ENCODE measurements at regions not wholly inside any gene's neighbourhood (a gene's known extent, or its start where the extent isn't known, plus 50 kb on each side); places are given as distances from the start of the nearest gene placed in this dataset.
"Not testable (repeated sequence)": the region's sequence is repeated elsewhere in the genome, so short reads cannot be mapped to it uniquely, and the experiment has no call there.

DNA sequence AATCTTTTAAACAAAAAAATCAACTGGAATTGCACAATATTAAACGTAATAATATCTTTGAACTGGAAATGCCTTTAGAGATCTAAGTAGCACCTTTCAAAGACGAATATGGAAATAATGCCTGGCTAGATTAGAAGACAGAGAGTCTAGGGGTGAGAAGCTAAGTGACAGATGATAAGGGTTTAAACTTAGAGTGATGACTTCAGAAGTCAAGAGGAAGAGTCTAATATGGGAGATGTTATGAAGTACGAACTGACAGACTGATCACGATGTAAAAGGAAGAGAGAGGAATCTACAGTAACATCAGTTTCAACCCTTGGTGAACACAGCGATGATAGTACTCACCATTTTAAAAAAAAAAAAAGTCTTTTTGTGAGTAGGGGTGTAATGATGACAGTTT, 57.9 kb downstream of the HINT1 start:
- DNase-seq (ENCODE audit: low spot score in 2 of 2) = no peak
- H3K4me1 ChIP-seq = no peaks in the 10 kb centered on the region
- no peaks in the 10 kb centered on the region for H3K36me3 ChIP-seq
- TF ChIP-seq, protein P1, sequence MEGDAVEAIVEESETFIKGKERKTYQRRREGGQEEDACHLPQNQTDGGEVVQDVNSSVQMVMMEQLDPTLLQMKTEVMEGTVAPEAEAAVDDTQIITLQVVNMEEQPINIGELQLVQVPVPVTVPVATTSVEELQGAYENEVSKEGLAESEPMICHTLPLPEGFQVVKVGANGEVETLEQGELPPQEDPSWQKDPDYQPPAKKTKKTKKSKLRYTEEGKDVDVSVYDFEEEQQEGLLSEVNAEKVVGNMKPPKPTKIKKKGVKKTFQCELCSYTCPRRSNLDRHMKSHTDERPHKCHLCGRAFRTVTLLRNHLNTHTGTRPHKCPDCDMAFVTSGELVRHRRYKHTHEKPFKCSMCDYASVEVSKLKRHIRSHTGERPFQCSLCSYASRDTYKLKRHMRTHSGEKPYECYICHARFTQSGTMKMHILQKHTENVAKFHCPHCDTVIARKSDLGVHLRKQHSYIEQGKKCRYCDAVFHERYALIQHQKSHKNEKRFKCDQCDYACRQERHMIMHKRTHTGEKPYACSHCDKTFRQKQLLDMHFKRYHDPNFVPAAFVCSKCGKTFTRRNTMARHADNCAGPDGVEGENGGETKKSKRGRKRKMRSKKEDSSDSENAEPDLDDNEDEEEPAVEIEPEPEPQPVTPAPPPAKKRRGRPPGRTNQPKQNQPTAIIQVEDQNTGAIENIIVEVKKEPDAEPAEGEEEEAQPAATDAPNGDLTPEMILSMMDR (IDR thresholded peaks at IDR 0.05) = no peak
- H3K4me3 ChIP-seq = no peak overlapping the region
- intact Hi-C loops (cut with DNase I) = no loop called here
- no peak overlapping the region for H3K27ac ChIP-seq
- no peaks in the 10 kb centered on the region for H3K27me3 ChIP-seq
- no peaks in the 10 kb centered on the region for H3K9me3 ChIP-seq

DNA sequence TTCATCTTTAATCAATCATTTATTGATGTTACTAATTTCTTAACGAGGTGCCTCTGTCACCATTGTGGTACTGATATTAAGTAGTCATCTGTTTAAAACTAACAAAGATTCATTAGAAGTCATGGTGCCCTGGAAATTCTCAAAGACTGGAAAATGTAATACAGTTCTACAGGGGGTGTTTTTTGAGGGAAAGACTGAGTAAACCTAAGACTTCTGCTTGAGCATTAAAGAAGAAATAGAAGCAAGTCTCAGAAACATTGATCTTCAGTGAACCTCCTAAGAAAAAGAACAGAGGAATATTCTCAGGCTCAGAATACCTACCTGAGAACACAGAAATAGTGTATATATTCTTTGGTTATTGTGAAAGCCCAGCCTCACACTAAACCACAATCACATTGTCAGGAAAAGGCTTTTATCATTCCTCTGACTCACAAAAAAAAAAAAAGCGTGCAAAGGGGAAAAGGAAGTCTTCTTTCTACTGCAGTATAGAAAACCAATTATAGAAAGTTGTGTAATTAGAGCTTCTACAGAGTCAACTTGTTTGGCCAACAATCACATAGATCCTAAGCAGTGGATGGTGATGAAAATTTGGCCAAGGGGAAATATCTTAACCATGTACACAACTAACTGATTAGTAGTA, 60.8 kb downstream of the HINT1 start:
- no peaks in the 10 kb centered on the region for H3K9me3 ChIP-seq
- H3K27ac ChIP-seq = no peak overlapping the region
- TF ChIP-seq, protein P1 (IDR thresholded peaks at IDR 0.05) = no peak
- no peaks in the 10 kb centered on the region for H3K27me3 ChIP-seq
- no peaks in the 10 kb centered on the region for H3K36me3 ChIP-seq
- H3K4me3 ChIP-seq = no peak overlapping the region
- no peak for DNase-seq (ENCODE audit: low spot score in 2 of 2)
- intact Hi-C loops (cut with DNase I) = no loop called here
- no peaks in the 10 kb centered on the region for H3K4me1 ChIP-seq

DNA sequence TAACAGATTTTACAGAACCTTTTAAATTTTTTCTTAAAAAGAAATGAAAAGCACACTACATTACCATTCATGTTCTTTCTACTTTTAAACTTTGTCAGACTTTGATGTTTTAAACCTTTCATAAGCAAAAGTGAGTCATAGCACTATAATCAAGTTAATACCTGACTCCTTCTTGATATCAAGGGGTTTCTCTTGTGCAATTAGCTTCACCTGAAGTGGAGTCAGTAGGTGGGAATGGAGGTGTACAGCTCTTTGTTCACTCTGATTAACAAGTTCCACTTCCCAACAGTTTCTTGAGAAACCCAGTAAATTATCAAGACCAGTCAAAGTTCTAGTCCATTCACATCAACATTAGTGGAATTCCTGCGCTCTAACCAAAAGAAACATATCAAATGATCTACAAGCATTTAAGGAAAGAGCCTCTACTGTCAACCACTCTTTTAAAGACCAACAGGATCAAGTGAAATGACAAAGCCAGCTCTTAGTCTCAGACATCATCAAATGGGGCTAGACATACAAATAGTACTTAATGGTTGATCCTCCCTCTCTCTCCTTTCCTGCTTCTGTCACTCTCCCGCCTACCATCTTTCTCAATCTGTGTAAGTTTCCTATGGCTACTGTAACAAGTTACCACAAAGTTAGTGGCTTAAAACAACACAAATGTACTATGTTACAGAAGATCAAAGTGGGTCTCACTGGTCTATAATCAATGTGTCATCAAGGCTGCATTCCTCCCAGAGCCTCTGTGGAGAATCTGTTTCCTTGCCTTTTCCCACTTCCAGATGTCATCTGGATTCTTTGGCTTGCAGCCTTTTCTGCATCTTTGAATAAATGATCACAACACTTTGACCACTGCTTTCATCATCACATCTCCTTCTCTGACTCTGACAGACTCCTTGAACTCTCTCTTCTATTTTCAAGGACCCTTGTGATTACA, 68.0 kb downstream of the HINT1 start:
- H3K4me3 ChIP-seq = no peak overlapping the region
- H3K27ac ChIP-seq = no peak overlapping the region
- TF ChIP-seq, protein P1 (IDR thresholded peaks at IDR 0.05) = no peak
- H3K4me1 ChIP-seq = no peaks in the 10 kb centered on the region
- intact Hi-C loops (cut with DNase I) = no loop called here
- no peaks in the 10 kb centered on the region for H3K36me3 ChIP-seq
- H3K27me3 ChIP-seq = no peaks in the 10 kb centered on the region
- peaks cover 0 to 3% of the 10 kb centered on the region in 2 donors for H3K9me3 ChIP-seq
- no peak for DNase-seq (ENCODE audit: low spot score in 2 of 2)

DNA sequence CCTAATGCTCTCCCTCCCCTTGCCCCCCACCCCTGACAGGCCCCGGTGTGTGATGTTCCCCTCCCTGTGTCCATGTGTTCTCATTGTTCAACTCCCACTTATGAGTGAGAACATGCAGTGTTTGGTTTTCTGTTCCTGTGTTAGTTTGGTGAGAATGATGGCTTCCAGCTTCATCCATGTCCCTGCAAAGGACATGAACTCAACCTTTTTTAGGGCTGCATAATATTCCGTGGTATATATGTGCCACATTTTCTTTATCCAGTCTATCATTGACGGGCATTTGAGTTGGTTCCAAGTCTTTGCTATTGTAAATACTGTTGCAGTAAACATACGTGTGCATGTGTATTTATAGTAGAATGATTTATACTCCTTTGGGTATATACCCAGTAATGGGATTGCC, 69.5 kb downstream of the HINT1 start:
- H3K9me3 ChIP-seq; H3K27ac ChIP-seq; H3K4me1 ChIP-seq; intact Hi-C loops (cut with DNase I); DNase-seq (ENCODE audit: low spot score in 2 of 2); H3K4me3 ChIP-seq; H3K27me3 ChIP-seq; H3K36me3 ChIP-seq: not testable (repeated sequence)

DNA sequence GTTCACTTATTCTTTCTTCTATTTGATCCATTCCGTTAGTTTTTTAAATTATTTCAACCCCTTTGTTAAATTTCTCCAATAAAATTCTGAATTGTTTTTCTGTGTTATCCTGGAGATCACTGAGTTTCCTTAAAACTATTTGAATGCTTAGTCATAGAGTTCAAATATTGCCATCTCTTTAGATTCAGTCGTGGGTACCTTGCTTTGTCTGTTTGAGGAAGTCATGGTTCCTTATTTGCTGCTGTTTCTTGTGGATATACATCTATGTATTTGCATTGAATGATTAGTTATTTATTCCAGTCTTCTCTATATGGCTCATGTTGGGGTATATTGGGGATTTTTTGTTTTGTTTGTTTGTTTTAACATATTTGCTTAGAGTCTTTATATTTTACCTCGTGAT, 80.6 kb downstream of the HINT1 start:
- H3K4me3 ChIP-seq = no peak overlapping the region
- DNase-seq (ENCODE audit: low spot score in 2 of 2) = no peak
- TF ChIP-seq, protein P1 (IDR thresholded peaks at IDR 0.05) = no peak
- H3K4me1 ChIP-seq = no peaks in the 10 kb centered on the region
- no peak overlapping the region for H3K27ac ChIP-seq
- H3K36me3 ChIP-seq = no peaks in the 10 kb centered on the region
- peaks cover 0 to 3% of the 10 kb centered on the region in 2 donors for H3K9me3 ChIP-seq
- H3K27me3 ChIP-seq = no peaks in the 10 kb centered on the region
- intact Hi-C loops (cut with DNase I) = no loop called here

DNA sequence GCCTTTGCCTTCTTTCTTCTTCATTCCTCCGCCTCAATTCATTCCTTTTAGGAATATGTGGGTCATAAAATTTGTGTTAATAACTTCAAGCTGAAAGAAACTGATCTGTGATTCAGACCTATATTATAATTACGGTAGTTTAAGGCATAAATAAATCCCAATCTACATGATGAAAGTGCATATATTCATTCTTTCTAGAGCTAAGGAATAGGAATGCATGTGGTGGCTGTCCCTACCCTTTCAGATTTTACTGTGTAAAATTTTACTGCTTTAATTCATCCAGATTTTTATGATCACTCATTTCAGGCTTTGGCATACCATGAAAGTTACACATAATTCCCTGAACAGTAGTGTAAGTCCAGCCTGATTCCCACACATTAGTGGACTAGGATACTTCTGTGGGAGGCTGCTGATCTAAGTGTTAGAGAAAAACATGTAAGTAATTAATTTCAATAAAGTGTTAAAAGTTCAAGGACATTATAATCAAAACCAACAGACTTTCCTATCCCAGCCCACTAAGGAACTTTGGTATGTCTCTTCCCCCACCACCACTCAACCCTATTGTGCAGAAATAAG, 83.1 kb downstream of the HINT1 start:
- DNase-seq (ENCODE audit: low spot score in 2 of 2) = no peak
- intact Hi-C loops (cut with DNase I) = no loop called here
- no peak overlapping the region for H3K27ac ChIP-seq
- H3K27me3 ChIP-seq = no peaks in the 10 kb centered on the region
- TF ChIP-seq, protein P1 (IDR thresholded peaks at IDR 0.05) = no peak
- no peaks in the 10 kb centered on the region for H3K4me1 ChIP-seq
- no peak overlapping the region for H3K4me3 ChIP-seq
- no peaks in the 10 kb centered on the region for H3K9me3 ChIP-seq
- H3K36me3 ChIP-seq = no peaks in the 10 kb centered on the region

All from ascending aorta (tissue), 2 donors.